ENCODE measurements at regions not wholly inside any gene's neighbourhood (a gene's known extent, or its start where the extent isn't known, plus 50 kb on each side); places are given as distances from the start of the nearest gene placed in this dataset.

GRCh38 chr15:68500363-68501258 is 68.6 kb upstream of the ITGA11 start:
- DNase-seq (ENCODE audit: low spot score) (no peak), FAIRE-seq (no peak)

DNA sequence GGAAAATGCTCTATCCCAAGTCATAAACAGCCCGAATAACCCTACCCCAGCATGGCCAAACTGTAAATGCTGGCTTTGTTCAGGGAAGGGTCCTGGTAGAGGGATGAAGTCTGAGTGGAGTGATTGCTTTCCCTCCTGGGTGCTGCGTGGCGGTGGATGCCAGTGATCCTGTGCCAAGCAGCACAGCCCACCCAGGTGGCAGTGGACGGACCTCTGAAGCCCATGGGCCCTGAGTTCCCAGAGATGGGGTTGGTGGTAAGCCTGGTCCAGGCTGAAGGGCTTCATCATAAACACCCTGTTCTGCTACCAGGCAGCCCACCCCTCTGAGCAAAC is 69.3 kb upstream of the ITGA11 start:
- DNase-seq (ENCODE audit: low spot score) (no peak), FAIRE-seq (no peak)

DNA sequence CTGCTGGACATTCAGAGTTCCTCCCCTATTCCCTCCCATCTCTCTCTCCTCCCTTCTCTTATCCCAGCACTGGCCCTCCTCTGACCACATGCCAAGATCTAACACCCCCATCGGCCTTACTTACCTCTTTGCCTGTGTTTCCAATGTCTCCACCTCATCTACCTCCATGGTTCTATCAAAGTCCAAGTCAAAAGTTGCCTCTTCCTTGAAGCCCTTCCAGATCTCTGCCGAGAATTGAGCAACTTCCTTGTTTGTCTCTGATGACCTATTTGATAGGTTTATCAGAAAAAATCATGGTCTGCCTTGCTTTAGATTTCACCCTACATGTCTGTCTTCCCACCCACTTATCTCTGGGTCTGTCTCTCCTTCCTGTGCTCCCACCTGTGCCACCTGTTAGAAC is 69.7 kb upstream of the ITGA11 start:
- no peak for DNase-seq (ENCODE audit: low spot score)
- FAIRE-seq = no peak

DNA sequence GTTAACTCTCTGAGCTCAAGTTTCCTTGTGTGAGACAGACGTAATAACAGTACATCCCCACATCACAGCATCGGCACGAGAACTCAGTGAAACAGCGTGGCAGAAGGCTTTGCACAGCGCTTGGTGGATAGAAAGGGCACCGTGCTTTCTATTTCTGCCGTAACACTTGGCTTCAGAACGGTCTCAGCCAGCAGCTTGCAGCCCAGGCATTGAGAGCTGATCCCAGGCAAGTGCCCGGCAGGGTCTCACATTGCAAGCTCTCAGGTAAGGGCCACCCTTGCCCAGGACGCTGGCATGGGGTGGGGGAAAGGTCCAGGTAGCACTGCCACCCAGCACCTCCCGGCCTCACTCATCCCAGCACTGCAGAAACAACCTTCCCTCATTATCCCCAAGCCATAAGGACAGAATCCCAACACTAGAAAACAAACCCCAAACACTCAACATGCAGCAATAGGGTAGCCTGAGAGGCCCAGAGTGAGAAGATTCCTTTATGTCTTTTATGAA is 70.5 kb upstream of the ITGA11 start:
- no peak for FAIRE-seq
- no peak for DNase-seq (ENCODE audit: low spot score)

DNA sequence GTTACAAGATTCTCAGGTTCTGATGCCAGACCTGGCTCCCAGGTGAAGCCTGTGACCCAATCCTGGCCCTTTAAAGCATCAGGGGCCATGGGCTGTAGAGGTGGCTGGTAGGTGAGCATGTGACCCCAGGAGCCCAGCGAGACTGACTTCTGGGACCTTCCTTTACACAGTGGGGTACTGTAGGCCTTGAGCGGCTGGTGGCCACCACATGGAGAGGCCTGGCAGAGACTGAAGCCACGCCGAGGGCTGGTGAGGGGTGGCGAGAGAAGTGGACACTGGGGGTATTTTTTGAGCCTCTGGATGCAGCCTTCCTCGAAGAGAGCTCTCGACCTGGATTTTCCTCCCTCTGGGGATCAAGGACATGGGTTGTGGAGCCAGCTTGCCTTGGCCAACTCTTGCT is 71.2 kb upstream of the ITGA11 start:
- FAIRE-seq = no peak
- DNase-seq (ENCODE audit: low spot score) = no peak

DNA sequence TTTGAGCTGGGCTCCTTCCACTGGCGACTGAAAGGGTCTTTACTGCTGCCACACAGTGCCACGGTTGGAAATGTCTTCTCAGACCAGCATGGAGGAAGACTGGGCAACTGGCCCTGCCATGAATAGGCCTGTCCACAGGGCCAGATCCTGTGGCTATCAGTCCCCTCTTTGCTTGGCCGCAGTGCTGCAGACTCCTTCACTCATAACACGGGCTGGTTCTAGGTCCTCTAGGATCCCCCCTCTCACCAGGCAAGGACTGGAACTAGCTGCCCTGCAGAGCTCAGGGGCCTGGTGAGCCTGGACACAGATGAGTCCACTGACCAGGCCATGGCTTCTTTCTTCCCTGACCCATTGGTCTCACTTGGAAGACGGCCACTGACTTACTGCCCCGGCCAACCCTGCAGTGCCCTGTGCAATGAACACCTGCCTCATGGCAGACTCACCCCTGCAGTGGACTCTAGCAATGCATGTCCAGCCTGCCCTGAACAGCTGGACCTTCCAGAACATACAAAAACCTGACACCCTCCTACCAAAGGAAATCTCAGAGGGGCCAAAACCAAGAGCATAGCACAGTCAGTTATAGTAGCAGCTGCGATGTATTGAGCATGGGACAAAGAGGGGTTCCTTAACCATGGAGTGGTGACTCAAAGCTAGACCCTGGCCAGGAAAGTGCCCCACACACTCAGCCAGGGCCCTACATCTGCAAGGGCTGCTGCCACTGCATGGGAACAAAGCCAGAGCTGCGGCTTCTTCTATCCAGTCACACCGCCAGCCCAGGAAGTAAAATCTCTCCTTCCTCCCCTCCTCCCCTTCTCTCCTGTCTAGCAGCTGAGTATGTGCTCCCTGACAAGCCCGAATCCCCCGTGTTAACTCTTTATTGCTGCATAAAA is 72.1 kb upstream of the ITGA11 start:
- DNase-seq (ENCODE audit: low spot score) = no peak
- FAIRE-seq = no peak

DNA sequence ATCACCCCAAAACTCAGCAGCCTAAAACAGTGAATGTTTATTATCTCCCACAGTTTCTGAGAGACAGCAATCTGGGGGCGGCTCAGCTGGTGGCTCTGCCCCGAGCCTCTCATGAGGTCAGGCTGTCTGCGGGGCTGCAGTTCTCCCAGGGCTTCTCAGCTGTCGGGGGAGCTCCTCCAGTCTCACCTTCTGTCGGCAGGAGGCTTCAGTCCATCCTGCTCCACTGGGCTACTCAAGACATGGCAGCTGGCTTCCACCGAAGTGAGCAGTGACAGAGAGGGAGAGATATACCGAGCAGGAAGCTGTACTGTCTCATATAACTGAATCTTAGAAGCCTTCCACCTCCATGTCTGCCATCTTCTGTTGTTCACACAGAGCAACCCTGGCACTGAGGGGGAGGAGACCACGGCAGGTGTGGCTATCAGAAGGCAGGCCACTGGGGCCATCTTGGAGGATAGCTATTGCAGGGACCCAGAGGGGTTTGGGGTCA is 72.8 kb upstream of the ITGA11 start:
- no peak for FAIRE-seq
- DNase-seq (ENCODE audit: low spot score) = no peak

DNA sequence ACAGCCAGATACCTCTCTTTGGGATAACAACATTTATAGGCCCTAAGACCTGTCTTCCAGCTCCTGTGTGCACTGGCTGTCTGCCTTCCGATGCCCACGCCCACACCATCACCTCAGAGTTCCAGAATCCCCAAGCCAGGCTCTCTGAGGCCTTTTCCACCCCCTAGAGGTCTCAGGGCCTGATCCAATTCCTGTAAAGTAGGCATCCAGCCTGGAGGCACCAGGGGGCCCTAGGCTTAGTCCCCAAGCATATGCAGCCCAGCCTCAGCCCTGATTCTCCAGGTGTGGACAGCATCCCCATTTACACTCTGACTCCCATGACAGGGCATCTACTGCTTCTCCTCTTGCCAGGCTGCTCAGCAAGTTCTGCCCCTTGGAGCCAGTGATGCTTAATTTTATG is 72.7 kb upstream of the CORO2B start:
- no peak for DNase-seq (ENCODE audit: low spot score)
- FAIRE-seq = no peak

DNA sequence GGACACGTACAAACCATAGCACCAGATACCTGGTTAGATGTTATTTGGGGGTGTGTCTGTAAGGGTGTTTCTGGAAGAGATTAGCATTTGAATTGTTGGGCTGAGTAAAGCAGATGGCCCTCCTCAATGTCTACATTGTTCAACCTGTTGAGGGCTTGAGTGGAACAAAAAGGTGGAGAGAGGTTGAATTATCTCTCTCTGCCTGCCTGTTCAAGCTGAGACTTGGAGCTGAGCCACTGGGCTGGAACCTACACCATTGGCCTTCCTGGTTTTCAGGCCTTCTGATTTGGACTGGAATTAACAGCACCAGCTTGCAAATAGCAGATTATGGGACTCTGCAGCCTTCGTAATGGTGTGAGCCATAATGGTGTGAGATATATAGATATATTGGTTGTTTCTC is 71.3 kb upstream of the CORO2B start:
- DNase-seq (ENCODE audit: low spot score) = no peak
- no peak for FAIRE-seq

DNA sequence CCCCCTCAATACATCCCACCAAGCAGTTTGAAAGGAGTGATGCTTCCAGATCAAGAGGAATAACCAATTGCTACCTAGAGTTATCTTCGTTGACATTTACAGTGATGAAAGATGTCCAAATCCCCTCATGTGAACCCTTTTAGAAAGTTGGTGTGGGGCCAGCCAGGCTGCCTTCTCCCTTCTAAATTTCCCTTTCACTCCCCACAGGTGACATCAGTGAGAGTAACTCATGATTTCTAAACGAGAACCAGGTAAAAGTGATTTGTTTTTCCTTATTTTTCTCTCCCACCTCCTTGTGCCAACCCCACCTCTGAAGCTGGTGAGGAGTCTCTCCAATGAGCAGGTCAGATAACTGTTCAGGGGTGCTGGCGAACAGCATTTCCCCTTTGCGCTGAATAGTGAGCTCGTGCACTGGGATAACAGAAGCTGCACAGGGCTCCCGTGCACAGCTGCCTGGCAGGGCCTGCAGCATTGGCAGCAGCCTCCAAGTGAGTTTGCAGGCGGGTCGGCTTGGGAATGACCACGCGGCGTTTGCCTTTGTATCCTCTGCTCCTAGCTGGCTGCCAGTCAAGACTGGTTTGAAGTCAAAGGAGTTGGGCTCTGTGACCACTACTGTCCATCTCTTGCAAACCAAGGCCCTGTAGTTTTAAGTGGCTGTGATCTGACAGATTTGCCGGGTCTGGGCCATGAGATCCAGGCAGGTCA is 70.2 kb upstream of the CORO2B start:
- DNase-seq (ENCODE audit: low spot score) = no peak
- no peak for FAIRE-seq

DNA sequence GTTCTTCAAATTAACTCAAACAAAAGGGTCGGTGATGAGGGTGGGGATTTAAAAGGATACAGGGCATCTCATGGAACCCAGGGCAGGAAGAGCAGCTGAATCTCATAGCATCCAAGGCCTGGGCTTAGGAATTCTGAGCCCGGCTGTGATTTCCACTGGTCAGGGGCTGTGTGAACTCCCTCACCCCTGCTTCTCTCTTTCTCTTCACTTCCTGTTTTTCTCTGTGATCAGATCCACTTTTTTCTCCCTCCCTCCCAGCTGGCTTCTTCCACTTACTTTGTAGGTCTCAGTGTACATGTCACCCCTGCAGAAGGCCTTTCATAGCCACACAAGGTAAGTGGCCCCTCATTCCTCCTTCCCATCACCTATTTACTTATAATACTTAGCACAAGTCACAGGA is 68.2 kb upstream of the CORO2B start:
- no peak for DNase-seq (ENCODE audit: low spot score)
- no peak for FAIRE-seq

GRCh38 chr15:68511073-68511991 is 67.5 kb upstream of the CORO2B start:
- no peak for FAIRE-seq
- no peak for DNase-seq (ENCODE audit: low spot score)

DNA sequence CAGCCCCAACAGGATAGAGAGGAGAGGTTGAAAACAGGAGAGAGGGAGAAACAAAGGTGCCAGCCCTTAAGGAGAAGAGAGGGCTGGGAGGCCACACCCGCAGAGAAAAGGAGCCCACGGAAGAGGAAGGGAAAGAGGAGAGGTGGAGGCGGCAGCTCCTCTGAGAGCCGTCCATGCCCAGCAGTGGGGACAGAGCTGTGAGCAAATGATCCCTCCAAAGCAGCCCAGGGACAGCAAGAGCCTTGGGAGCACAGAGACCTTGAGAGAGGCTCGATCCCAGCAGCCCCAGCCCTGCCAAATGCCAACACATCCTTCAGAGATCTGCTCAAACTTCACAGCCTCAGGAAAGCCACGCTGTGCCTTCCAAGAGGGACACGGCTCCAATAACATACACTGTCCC is 66.7 kb upstream of the CORO2B start:
- DNase-seq (ENCODE audit: low spot score) (no peak), FAIRE-seq (no peak)

DNA sequence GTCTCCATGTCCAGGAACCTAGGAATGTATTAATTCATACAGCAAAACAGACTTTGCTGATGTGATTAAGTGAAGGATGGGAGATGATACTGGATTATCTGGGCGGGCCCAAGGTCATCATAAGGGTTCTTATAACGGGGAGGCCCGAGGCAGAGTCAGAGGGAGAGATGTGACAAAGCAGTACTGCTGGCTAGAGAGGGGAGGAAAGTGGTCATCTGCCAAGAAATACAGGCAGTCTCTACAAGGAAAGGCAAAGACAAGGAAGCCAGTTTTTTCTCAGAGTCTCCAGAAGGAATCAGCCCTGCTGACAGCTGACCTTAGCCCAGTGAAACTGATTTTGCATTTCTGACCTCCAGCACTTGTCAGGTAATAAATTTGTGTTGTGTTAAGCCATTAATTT is 66.2 kb upstream of the CORO2B start:
- DNase-seq (ENCODE audit: low spot score) = no peak
- no peak for FAIRE-seq

DNA sequence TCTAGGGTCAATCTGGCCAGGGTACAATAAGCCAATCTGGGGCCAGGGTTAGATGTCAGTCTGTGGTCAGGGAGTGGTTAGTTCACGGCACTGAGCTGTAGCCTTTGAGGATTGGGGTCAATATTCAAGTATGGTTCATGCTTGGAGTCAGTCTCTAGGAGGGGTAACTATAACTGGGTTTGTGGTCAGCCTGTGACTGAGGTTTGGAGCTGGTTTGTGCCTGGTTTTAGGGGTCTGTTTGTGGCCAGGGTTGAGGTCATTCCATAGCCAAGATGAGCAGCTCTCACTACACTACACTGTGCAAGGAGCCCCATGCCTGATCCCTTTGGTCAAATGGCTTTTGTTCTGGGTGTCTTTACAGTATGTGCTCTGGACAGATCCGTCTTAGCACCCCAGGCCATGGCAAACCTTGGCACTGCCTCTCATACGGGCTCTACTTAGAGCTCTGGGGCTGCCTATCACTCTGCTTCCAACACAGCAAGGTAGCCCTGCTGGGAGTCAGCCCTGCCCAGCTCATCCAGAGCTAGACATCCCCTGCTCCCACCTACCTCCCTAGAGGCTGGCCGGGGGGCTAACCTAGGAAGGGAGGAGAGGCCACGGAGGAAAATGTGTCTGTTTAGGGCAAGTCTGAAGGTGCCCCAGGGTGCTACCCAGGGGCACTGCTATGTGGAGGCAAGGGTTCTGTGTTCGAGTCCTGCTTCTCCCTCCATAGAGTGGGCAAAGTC is 63.3 kb upstream of the CORO2B start:
- FAIRE-seq (no peak), DNase-seq (ENCODE audit: low spot score) (no peak)

GRCh38 chr15:68517285-68517761 is 61.5 kb upstream of the CORO2B start:
- no peak for DNase-seq (ENCODE audit: low spot score)
- FAIRE-seq = no peak

DNA sequence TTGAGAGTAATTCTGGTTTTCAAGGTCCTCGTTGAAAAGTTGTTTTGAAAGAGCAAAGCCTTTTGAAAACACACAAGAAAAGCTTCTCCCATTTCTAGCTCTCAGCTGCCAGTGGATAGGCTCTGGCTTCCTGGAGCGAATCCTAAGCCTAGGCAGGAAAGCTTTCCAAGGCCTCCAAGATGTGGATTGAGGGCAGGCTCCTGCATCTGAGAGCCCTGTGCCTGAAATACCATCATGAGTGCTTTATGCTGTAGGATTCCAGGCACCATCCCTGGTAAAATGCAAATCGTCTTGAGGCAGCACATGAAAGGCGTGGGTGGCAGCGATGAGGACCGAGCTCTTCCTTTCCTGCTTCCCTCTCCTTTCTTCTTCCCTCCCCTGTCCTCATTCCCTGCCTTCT is 60.7 kb upstream of the CORO2B start:
- no peak for DNase-seq (ENCODE audit: low spot score)

GRCh38 chr15:68518785-68519430 is 59.9 kb upstream of the CORO2B start:
- DNase-seq (ENCODE audit: low spot score) = no peak
- no peak for FAIRE-seq

More for the DNA sequence above, 60.7 kb upstream of the CORO2B start:
- no peak for FAIRE-seq
